Smooth muscle cell (in vitro differentiated cells): ENCODE measurements at regions not wholly inside any gene's neighbourhood (a gene's known extent, or its start where the extent isn't known, plus 50 kb on each side); places are given as distances from the start of the nearest gene placed in this dataset.

Experiments used
- DNase-seq: peaks from one replicate; lab custom pipeline; 2025; ENCODE audit not compliant: unreplicated experiment; lab: John Stamatoyannopoulos, UW
- H2AFZ ChIP-seq: fragments of 200-600 bp; sonication (generic); 2 replicates; pipeline ENCODE4 v1.6.0; 2016; ENCODE audit warnings: antibody characterized with exemption, low read depth, mild to moderate bottlenecking
- H3F3A ChIP-seq: fragments of 200-600 bp; sonication (generic); 2 replicates; pipeline ENCODE4 v1.6.0; 2017; ENCODE audit warnings: antibody characterized with exemption, low read depth
- H3K27ac ChIP-seq: fragments of 200-600 bp; sonication (generic); 2 replicates; pipeline ENCODE4 v1.5.1; 2016; ENCODE audit warnings: low read depth, mild to moderate bottlenecking
- H3K27me3 ChIP-seq: fragments of 200-600 bp; sonication (generic); 2 replicates; pipeline ENCODE4 v1.6.1; 2016; ENCODE audit warnings: low read depth, mild to moderate bottlenecking
- H3K36me3 ChIP-seq: fragments of 200-600 bp; sonication (generic); 2 replicates; pipeline ENCODE4 v1.5.1; 2016; ENCODE audit warnings: low read depth
- H3K4me1 ChIP-seq: fragments of 200-600 bp; sonication (generic); 2 replicates; pipeline ENCODE4 v1.5.1; 2016; ENCODE audit warnings: low read depth
- H3K4me2 ChIP-seq: fragments of 200-600 bp; sonication (generic); 2 replicates; pipeline ENCODE4 v1.6.0; 2016; ENCODE audit warnings: mild to moderate bottlenecking
- H3K4me3 ChIP-seq: fragments of 200-600 bp; sonication (generic); 2 replicates; pipeline ENCODE4 v1.5.1; 2016; ENCODE audit warnings: mild to moderate bottlenecking
- H3K79me2 ChIP-seq: fragments of 200-600 bp; sonication (generic); 2 replicates; pipeline ENCODE4 v1.6.0; 2016; ENCODE audit warnings: low read depth, mild to moderate bottlenecking
- H3K9ac ChIP-seq: fragments of 200-600 bp; sonication (generic); 2 replicates; pipeline ENCODE4 v1.6.0; 2016; ENCODE audit warnings: low read depth
- H3K9me3 ChIP-seq: fragments of 200-600 bp; sonication (generic); replicated peaks from 2 replicates; pipeline ENCODE4 v1.5.1; 2016; ENCODE audit warnings: low read depth
- H4K20me1 ChIP-seq: fragments of 200-600 bp; sonication (generic); 2 replicates; pipeline ENCODE4 v1.6.0; 2016; ENCODE audit warnings: low read depth
- CTCF ChIP-seq: fragments of 200-600 bp; sonication (generic); IDR thresholded peaks from 2 replicates; pipeline ENCODE4 v1.5.1; 2017; ENCODE audit warnings: borderline replicate concordance, mild to moderate bottlenecking, antibody characterized with exemption; ENCODE audit not compliant: insufficient read depth, poor library complexity, severe bottlenecking
- WGBS: methylation state at CpG from one replicate; pipeline ENCODE4 v1.1.7; 2016; ENCODE audit warnings: low lambda C conversion rate; 5-methylcytosine and 5-hydroxymethylcytosine counted together

- Histone ChIP-seq H3K27me3 (no peaks in the 10 kb centered on the region), H3K36me3 (no peaks in the 10 kb centered on the region), H2AFZ (no peak overlapping the region), H3K79me2 (no peaks in the 10 kb centered on the region), H3K27ac (no peak overlapping the region), H3K9ac (no peak overlapping the region), H3K4me3 (no peak overlapping the region), H3K4me1 (no peaks in the 10 kb centered on the region), H4K20me1 (no peaks in the 10 kb centered on the region), H3K4me2 (no peak overlapping the region), H3K9me3 (peaks cover under 1% of the 10 kb centered on the region), H3F3A (no peaks in the 10 kb centered on the region)
- no peak for TF ChIP-seq CTCF
- no peak for DNase-seq
- WGBS: 90% methylated on average over 2 of the region's 2 CpGs
Measured at GRCh38 chr11:122453586-122453985, 201.9 kb upstream of the UBASH3B start.

- Histone ChIP-seq H3K27me3 (no peaks in the 10 kb centered on the region), H3K36me3 (no peaks in the 10 kb centered on the region), H2AFZ (no peak overlapping the region), H3F3A (no peaks in the 10 kb centered on the region), H3K4me1 (no peaks in the 10 kb centered on the region), H3K4me2 (no peak overlapping the region), H3K79me2 (no peaks in the 10 kb centered on the region), H3K9me3 (no peaks in the 10 kb centered on the region), H4K20me1 (no peaks in the 10 kb centered on the region), H3K9ac (no peak overlapping the region), H3K27ac (no peak overlapping the region), H3K4me3 (no peak overlapping the region)
- no peak for DNase-seq
- WGBS: 96% methylated on average over 9 of the region's 9 CpGs
- no peak for TF ChIP-seq CTCF
Measured at GRCh38 chr11:122451911-122452310, 203.6 kb upstream of the UBASH3B start.

- Histone ChIP-seq H3K4me2 (peak overlapping the region; percentile 98), H3K36me3 (no peaks in the 10 kb centered on the region), H3K4me3 (peak overlapping the region; percentile 73), H3K4me1 (peaks cover 21% of the 10 kb centered on the region), H3K27me3 (no peaks in the 10 kb centered on the region), H3F3A (peaks cover 9% of the 10 kb centered on the region), H2AFZ (peak overlapping the region; percentile 99), H3K27ac (no peak overlapping the region), H3K9ac (no peak overlapping the region), H3K79me2 (no peaks in the 10 kb centered on the region), H4K20me1 (no peaks in the 10 kb centered on the region), H3K9me3 (no peaks in the 10 kb centered on the region)
- no peak for DNase-seq
- WGBS: 17% methylated on average over 3 of the region's 3 CpGs
- no peak for TF ChIP-seq CTCF
Measured at GRCh38 chr11:122441666-122442035, 213.9 kb upstream of the UBASH3B start.

GRCh38 chr11:122440811-122441665 lies 214.5 kb upstream of the UBASH3B start:
- H2AFZ ChIP-seq: peak overlapping the region; percentile 99
- H3K79me2 ChIP-seq: no peaks in the 10 kb centered on the region
- peak overlapping the region; percentile 98 for H3K4me2 ChIP-seq
- peak overlapping the region; percentile 84 for H3K9ac ChIP-seq
- no peak for TF ChIP-seq CTCF
- no peaks in the 10 kb centered on the region for H3K9me3 ChIP-seq
- H3K27me3 ChIP-seq: no peaks in the 10 kb centered on the region
- 4% methylated on average over 26 of the region's 28 CpGs for WGBS
- peak overlapping the region; percentile 66 for H3K27ac ChIP-seq
- DNase-seq: no peak
- H3K36me3 ChIP-seq: no peaks in the 10 kb centered on the region
- peaks cover 21% of the 10 kb centered on the region for H3K4me1 ChIP-seq
- peak overlapping the region; percentile 73 for H3K4me3 ChIP-seq
- no peaks in the 10 kb centered on the region for H4K20me1 ChIP-seq
- peaks cover 9% of the 10 kb centered on the region for H3F3A ChIP-seq
